Activated CD4-positive, alpha-beta T cell treated with anti-CD3 and anti-CD28 coated beads, Interleukin-2, amount 10 ng/mL, durations not matched to agents 24 days and 14 days (primary cell): ENCODE measurements at regions not wholly inside any gene's neighbourhood (a gene's known extent, or its start where the extent isn't known, plus 50 kb on each side); places are given as distances from the start of the nearest gene placed in this dataset.
A peak's percentile ranks its signal among the peaks of the same experiment; 100 is the strongest.
"Not testable (repeated sequence)": the region's sequence is repeated elsewhere in the genome, so short reads cannot be mapped to it uniquely, and the experiment has no call there.

Experiments
- DNase-seq: peaks from one replicate; pipeline ENCODE4 v3.0.0; 2022
- H3K27ac Mint-ChIP-seq: one replicate; pipeline ENCODE4 v1.8.0; 2022; ENCODE audit warnings: mild to moderate bottlenecking, mixed read lengths
- H3K27me3 Mint-ChIP-seq: one replicate; pipeline ENCODE4 v1.8.0; 2022; ENCODE audit warnings: mixed read lengths
- H3K36me3 Mint-ChIP-seq: one replicate; pipeline ENCODE4 v1.8.0; 2022; ENCODE audit warnings: low read depth, mild to moderate bottlenecking, mixed read lengths
- H3K4me1 Mint-ChIP-seq: one replicate; pipeline ENCODE4 v1.8.0; 2021; ENCODE audit warnings: mixed read lengths
- H3K4me3 Mint-ChIP-seq: one replicate; pipeline ENCODE4 v1.8.0; 2022; ENCODE audit warnings: mild to moderate bottlenecking, moderate library complexity, mixed read lengths
- H3K9me3 Mint-ChIP-seq: one replicate; pipeline ENCODE4 v1.8.0; 2021; ENCODE audit warnings: mixed read lengths
- intact Hi-C: fragments of 100-400 bp; cut with micrococcal nuclease; formaldehyde crosslinking; loops from one replicate; pipeline ENCODE4 v1.15.1; 2023

DNA sequence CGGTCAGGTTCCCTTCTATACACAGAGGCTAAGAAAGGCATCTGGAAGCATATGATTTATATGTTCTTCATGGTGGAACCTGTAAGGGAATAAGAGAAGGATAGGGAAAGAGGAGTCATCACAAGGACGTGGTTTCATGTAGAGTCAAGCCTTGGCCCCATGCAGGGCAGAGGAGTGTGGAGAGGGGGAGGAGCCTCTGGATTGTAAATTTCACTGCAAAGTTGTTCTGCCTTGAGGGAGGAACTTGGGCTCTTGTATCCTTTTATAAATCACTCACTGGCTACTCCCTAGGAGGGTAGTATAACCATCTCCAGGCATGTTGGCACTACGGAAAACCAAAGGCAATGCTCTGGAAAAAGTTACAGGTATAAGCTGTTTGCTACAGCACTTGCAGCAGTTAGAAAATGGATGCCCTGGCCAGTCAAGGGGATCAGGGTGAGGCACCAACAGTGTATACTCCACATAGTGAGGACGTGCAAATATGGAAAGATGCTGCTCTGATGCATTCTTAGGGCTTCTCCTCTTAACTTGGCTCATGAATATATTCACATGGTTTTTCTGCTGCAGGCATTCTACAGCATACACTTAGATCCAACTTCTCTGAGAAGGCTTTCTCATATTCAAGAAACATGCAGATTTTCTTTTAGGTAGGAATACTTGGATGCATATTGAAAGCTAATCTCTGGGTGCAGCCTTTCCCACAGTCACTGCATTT is 60.3 kb upstream of the ZNF81 start:
- Mint-ChIP-seq H3K27ac (no peak overlapping the region), H3K27me3 (peaks cover 2% of the 10 kb centered on the region), H3K36me3 (no peaks in the 10 kb centered on the region), H3K4me3 (no peak overlapping the region), H3K9me3 (peaks cover 6% of the 10 kb centered on the region), H3K4me1 (no peaks in the 10 kb centered on the region)
- no peak for DNase-seq
- intact Hi-C loops = no loop called here

DNA sequence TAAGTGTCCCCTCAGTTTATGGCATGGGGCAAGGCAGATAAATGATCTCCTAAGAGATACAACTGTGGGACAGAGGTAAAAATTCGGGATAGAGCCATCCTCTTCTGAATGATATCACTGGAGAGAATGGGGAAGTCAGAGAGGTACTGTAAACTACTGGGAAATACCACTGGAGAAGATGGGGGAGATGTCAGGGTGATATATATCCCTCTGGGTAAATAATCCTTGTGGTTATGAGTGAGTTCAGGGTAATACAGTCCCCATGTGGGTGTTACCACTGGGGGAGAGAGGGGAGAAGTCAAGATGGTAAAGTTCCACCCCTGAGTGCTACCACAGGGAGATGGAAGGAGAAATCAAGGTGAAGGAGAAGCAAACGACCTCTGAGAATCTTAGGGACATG is 63.9 kb upstream of the ZNF81 start:
- Mint-ChIP-seq H3K9me3 (peaks cover 11% of the 10 kb centered on the region), H3K4me3 (no peak overlapping the region), H3K36me3 (no peaks in the 10 kb centered on the region), H3K27ac (no peak overlapping the region), H3K4me1 (no peaks in the 10 kb centered on the region), H3K27me3 (peaks cover 5% of the 10 kb centered on the region)
- no peak for DNase-seq
- intact Hi-C loops = no loop called here

DNA sequence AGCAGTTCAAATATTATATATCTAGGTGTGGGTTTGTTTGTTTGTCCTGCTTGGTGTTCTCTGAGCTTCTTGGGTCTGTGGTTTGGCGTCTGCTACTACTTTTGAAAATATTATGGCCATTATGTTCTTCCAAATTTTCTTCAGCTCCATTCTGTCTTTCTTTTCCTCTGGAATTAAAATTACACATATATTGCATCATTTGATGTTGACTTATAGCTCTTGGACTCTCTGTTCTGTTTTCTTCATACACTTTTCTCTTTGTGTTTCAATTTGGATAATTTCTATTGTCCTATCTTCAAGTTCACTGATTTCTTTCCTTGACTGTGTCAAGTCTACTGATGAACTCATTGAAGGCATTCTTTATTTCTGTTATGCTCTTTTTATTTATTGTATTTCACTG is 65.2 kb upstream of the ZNF81 start:
- no peaks in the 10 kb centered on the region for H3K36me3 Mint-ChIP-seq
- peaks cover 5% of the 10 kb centered on the region for H3K27me3 Mint-ChIP-seq
- no peak overlapping the region for H3K27ac Mint-ChIP-seq
- DNase-seq = no peak
- no peaks in the 10 kb centered on the region for H3K4me1 Mint-ChIP-seq
- no peak overlapping the region for H3K4me3 Mint-ChIP-seq
- peaks cover 11% of the 10 kb centered on the region for H3K9me3 Mint-ChIP-seq
- intact Hi-C loops = no loop called here

DNA sequence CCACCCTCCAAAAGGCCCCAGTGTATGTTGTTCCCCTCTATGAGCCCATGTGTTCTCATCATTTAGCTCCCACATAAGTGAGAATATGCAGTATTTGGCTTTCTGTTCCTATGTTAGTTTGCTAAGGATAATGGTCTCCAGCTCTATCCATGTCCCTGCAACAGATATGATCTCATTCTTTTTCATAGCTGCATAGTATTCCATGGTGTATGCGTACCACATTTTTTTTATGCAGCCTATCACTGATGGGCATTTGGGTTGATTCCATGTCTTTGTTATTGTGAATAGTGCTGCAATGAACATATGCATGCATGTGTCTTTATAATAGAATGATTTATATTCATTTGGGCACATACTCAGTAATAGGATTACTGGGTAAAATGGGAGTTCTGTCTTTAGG is 73.9 kb upstream of the ZNF81 start:
- DNase-seq, intact Hi-C loops, H3K36me3 Mint-ChIP-seq, H3K4me1 Mint-ChIP-seq, H3K9me3 Mint-ChIP-seq, H3K27ac Mint-ChIP-seq, H3K27me3 Mint-ChIP-seq, H3K4me3 Mint-ChIP-seq: not testable (repeated sequence)

DNA sequence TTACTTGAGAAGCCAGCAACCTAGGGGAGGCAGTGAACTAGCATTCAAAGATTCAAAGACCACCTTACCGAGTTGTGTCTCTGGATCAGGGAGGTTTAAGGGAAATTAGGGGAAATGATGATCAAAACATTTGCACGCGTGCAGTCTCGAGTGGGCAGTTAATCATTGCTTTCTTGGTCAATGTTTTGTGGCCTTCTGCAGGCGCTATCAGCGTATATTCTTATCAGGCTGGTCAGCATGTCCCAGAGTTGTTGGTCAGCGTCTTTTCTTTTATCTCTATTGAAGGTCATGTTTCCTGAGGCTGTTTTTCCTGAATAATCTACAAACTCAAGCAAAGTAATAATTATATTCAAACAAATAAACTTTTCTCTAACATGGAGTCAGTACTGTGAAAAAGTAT is 84.0 kb upstream of the ZNF81 start:
- no peaks in the 10 kb centered on the region for H3K4me1 Mint-ChIP-seq
- no peak overlapping the region for H3K27ac Mint-ChIP-seq
- no peak for DNase-seq
- intact Hi-C loops = loop anchor here (10.0 kb wide), 1 partner anchor 188 kb away; the partner anchor contains the start of gene ARAF
- no peaks in the 10 kb centered on the region for H3K9me3 Mint-ChIP-seq
- H3K4me3 Mint-ChIP-seq = no peak overlapping the region
- no peaks in the 10 kb centered on the region for H3K27me3 Mint-ChIP-seq
- no peaks in the 10 kb centered on the region for H3K36me3 Mint-ChIP-seq

DNA sequence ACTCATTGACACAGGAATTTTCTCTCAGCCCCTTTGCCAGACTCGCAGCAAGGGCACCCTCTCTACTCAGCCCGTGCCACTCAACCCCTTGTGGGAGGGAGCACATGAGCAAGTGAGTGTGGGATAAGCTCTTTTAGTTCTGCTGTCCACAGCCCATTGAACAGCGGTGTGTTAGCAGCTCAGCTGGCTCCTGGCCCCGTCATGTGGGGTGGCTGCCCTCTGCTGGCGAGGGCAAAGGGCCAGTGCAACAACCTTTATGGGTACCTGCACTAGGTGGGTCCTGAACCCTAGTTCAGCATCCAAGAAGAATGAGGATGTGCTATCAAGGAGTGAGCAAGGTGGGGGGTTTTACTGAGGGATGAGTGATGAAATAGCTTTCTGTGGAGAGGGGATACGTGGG is 85.0 kb upstream of the ZNF81 start:
- DNase-seq = peak; percentile 70
- intact Hi-C loops = loop anchor here (10.0 kb wide), 1 partner anchor 187 kb away; the partner anchor contains the start of gene ARAF

DNA sequence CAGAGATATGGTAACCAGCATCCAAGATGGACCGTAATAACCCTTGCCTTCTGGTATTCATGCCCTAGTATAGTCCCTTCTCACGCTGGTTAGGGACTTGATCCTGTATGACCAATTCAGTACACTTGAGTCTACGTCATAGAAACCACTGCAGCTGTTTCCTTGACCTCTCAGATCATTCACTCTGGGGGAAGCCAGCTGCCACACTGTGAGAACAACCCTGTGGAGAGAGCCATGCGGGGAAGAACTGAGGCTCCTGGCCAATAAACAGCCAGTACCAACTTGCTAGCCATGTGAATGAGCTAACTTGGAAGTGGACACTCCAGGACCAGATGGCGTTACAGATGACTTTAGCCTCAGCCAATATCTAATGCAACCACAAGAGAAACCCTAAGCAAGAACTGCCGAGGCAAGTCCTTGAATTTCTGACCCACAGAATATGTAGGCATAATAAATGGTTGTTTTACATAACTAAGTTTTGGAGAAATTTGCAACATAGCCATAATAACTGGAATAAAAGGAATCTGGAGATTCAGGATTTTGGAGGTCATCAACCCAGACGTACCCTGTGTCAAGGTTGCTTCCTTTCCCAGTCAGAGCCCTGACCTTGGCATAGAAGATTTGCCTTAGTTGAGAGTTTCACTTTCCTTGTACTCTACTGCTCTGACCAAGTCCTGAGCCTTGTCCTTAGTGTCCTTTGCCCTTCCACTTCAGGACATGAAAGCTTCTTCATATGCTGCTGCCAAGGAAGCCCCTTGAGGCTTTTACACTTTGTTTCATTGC is 87.3 kb upstream of the ZNF81 start:
- H3K9me3 Mint-ChIP-seq = no peaks in the 10 kb centered on the region
- DNase-seq = no peak
- H3K4me3 Mint-ChIP-seq = no peak overlapping the region
- H3K4me1 Mint-ChIP-seq = no peaks in the 10 kb centered on the region
- no peaks in the 10 kb centered on the region for H3K27me3 Mint-ChIP-seq
- intact Hi-C loops = no loop called here
- no peak overlapping the region for H3K27ac Mint-ChIP-seq
- no peaks in the 10 kb centered on the region for H3K36me3 Mint-ChIP-seq

More for the DNA sequence above, 85.0 kb upstream of the ZNF81 start:
- no peaks in the 10 kb centered on the region for H3K4me1 Mint-ChIP-seq
- H3K9me3 Mint-ChIP-seq = no peaks in the 10 kb centered on the region
- no peak overlapping the region for H3K4me3 Mint-ChIP-seq
- no peaks in the 10 kb centered on the region for H3K36me3 Mint-ChIP-seq
- no peak overlapping the region for H3K27ac Mint-ChIP-seq
- H3K27me3 Mint-ChIP-seq = no peaks in the 10 kb centered on the region

DNA sequence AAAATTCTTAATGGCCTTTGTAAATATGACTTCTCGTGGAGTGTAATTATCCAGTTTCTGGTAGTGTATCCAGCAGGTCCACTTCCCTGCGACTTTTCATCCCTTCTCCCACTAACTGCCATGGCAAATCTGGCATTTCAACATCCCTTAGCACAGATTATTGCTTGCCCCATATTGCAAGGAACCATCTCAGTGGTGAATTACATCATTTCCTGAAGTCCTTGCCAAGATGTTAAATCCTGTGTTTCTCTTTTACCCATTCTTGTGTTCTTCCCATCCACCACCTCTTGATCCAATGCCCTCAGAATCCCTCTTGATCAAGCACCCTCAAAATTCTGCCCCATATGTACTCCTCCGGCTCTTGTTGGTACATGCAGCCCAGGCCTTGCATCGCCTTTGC is 88.1 kb upstream of the ZNF81 start:
- Mint-ChIP-seq H3K4me1 (no peaks in the 10 kb centered on the region), H3K9me3 (no peaks in the 10 kb centered on the region), H3K27me3 (no peaks in the 10 kb centered on the region), H3K27ac (no peak overlapping the region), H3K4me3 (no peak overlapping the region), H3K36me3 (no peaks in the 10 kb centered on the region)
- intact Hi-C loops = no loop called here
- DNase-seq = no peak

DNA sequence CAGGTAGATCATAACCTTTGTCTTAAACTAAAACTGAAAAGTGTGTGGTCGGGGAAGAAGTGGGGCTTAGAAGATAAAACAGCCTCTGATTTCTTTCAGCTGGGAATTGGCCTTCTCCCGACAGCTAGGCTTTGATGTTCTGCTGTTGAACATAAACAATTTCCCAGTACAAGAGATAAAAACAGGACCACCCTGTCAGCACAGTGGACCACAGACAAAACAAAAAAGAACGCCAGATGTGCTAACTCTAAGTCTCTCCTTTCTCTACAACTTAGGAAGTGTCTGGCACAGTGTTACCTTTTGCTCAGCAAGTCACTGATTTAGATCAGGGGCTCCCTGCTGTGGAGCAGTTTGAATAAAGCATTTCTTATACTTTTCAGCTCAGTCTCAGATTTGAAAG is 87.5 kb upstream of the UXT start:
- H3K4me3 Mint-ChIP-seq = no peak overlapping the region
- H3K9me3 Mint-ChIP-seq = no peaks in the 10 kb centered on the region
- H3K27ac Mint-ChIP-seq = no peak overlapping the region
- intact Hi-C loops = no loop called here
- H3K27me3 Mint-ChIP-seq = no peaks in the 10 kb centered on the region
- H3K36me3 Mint-ChIP-seq = no peaks in the 10 kb centered on the region
- no peaks in the 10 kb centered on the region for H3K4me1 Mint-ChIP-seq
- no peak for DNase-seq

DNA sequence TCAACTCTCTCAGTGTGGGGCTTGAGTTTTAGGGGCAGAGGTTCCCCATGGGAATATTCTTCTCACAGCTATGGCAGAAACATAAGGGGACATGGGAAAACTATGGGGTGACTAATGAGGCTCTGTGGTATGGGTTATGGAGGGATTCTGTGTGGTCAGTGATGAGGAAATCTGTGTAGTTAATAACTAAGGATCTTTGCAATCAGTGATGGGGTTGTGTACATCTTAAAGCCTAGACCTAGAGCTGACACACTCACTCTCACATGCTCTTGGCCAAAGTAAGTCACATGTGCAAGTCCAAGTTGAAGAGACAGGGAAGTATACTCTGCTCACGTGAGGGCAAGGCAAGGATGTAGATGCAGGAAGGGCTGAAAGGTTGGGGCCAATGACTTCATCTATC is 86.4 kb upstream of the UXT start:
- Mint-ChIP-seq H3K9me3 (no peaks in the 10 kb centered on the region), H3K4me1 (no peaks in the 10 kb centered on the region), H3K36me3 (no peaks in the 10 kb centered on the region), H3K4me3 (no peak overlapping the region), H3K27me3 (no peaks in the 10 kb centered on the region), H3K27ac (no peak overlapping the region)
- no peak for DNase-seq
- intact Hi-C loops = no loop called here

DNA sequence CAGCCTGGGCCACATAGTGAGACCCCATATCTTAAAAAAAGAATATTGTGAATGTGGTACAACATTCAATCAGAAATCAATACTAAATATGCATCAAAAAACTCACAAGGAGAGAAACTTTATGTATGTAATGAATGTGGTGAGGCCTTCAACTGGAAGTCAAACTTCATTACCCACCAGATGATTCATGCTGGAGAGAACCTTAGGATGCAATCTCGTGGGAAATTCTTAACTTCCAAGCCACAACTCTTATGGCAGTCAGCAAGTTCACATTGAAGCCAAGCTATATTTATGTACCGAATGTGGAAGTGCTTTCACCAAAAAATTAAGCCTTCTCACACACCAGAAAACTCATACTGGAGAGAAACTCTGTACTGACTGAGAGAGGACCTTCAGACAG is 84.5 kb upstream of the UXT start:
- intact Hi-C loops = no loop called here
- no peaks in the 10 kb centered on the region for H3K4me1 Mint-ChIP-seq
- H3K27ac Mint-ChIP-seq = no peak overlapping the region
- no peak for DNase-seq
- H3K4me3 Mint-ChIP-seq = no peak overlapping the region
- no peaks in the 10 kb centered on the region for H3K36me3 Mint-ChIP-seq
- H3K9me3 Mint-ChIP-seq = no peaks in the 10 kb centered on the region
- no peaks in the 10 kb centered on the region for H3K27me3 Mint-ChIP-seq

DNA sequence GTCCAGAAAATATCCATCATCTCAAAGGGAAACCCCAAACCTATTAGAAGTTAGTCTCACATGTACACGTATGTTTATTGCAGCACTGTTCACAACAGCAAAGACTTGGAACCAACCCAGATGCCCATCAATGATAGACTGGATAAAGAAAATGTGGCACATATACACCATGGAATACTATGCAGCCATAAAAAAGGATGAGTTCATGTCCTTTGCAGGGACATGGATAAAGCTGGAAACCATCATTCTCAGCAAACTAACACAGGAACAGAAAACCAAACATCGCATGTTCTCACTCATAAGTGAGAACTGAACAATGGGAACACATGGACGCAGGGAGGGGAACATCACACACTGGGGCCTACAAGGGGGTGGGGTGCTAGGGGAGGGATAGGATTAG is 79.9 kb upstream of the UXT start:
- H3K4me3 Mint-ChIP-seq, intact Hi-C loops, H3K27ac Mint-ChIP-seq: not testable (repeated sequence)

DNA sequence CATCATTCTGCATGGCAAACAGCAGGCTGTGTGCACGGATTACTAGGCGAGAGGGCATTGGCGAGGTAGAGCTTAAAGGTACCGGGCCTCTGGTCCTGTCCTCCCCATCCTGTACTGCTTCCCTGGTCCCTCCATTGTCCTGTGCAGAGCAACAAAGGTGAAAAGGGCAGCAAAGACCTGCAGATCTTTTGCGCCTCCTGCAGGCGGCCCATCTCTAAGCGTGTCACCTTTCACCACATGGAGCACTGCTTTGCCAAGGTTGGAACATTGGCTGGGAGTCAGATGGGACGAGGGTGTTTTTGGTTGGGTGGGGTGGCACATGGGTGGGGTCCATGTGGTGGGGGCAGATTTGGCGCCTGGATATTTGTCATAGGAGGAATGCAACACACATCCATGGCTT is 64.7 kb upstream of the UXT start:
- Mint-ChIP-seq H3K27me3 (no peaks in the 10 kb centered on the region), H3K36me3 (no peaks in the 10 kb centered on the region), H3K4me3 (no peak overlapping the region), H3K4me1 (no peaks in the 10 kb centered on the region), H3K9me3 (no peaks in the 10 kb centered on the region), H3K27ac (no peak overlapping the region)
- intact Hi-C loops = no loop called here
- peak; percentile 66 for DNase-seq

More for the DNA sequence above, 79.9 kb upstream of the UXT start:
- not testable (repeated sequence) for H3K36me3 Mint-ChIP-seq, H3K9me3 Mint-ChIP-seq, H3K4me1 Mint-ChIP-seq, DNase-seq, H3K27me3 Mint-ChIP-seq

DNA sequence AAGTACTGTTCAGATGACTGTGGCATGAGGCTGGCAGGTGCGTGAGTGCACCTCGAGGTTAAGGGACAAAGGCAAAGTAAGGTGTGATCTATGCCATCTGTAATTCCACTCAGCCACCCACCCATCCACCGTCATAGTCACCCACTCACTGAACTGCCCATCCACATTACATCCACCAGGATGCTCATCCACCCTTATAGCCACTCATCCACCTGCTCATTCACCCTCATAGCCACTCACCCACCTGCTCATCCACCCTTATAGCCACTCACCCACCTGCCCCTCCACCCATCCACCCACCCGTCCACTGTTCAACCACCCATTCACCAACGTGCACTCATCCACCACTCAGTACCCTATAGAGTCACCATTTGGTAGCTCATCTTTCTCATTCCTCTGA is 64.1 kb upstream of the UXT start:
- DNase-seq = no peak
- H3K27me3 Mint-ChIP-seq = no peaks in the 10 kb centered on the region
- H3K36me3 Mint-ChIP-seq = no peaks in the 10 kb centered on the region
- H3K9me3 Mint-ChIP-seq = no peaks in the 10 kb centered on the region
- no peak overlapping the region for H3K4me3 Mint-ChIP-seq
- intact Hi-C loops = no loop called here
- no peaks in the 10 kb centered on the region for H3K4me1 Mint-ChIP-seq
- no peak overlapping the region for H3K27ac Mint-ChIP-seq
